Erythroblast (primary cell): ENCODE measurements at regions not wholly inside any gene's neighbourhood (a gene's known extent, or its start where the extent isn't known, plus 50 kb on each side); places are given as distances from the start of the nearest gene placed in this dataset.
"Not testable (repeated sequence)": the region's sequence is repeated elsewhere in the genome, so short reads cannot be mapped to it uniquely, and the experiment has no call there.

Source experiments
- DNase-seq, 2 experiments: peaks; one replicate each; lab custom pipeline; 2025; lab: John Stamatoyannopoulos, UW
- GATA1 ChIP-seq: IDR thresholded peaks from 2 replicates; pipeline ENCODE4 v1.6.1; 2011; ENCODE audit warnings: low read depth, mild to moderate bottlenecking, control low read depth, low read length, moderate library complexity
- POLR2A ChIP-seq: IDR thresholded peaks from 2 replicates; pipeline ENCODE4 v1.6.1; 2011; ENCODE audit warnings: mild to moderate bottlenecking, low read length

DNA sequence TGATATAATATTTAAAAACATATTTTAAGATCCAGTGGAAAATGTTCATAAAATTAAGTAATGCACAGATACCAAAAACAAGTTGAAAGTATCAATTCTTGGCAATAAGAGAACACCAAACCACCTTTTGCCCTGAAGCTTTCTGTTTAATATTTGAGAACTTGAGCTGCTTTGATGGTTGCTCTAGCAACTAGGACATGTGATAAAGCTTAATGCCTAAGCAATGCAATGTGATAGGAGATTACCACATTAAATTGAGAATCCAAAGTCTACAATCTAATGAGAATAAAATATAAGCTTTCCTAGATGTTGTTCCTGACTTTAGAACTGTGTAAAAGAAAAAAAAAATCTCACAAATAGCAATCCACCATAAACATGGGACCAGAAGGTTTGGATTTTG, 1367.5 kb upstream of the PCDH9 start:
- no peak for DNase-seq
- TF ChIP-seq GATA1 (no peak), POLR2A (no peak)

DNA sequence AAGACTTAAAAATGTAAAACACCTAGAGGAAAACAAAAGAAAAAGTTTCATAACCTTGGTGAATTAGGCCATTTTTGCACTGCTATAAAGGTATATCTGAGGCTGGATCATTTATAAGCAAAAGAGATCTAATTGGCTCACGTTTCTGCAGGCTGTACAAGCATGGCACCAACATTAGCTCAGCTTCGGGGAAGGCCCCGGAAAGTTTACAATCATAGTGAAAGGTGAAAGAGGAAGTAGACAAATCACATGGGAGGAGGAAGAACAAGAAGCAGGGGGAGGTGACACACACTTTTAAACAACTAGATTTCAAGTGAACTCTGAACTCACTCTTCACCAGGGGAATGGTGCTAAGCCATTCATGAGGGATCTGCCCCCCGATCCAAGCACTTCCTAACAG, 1358.5 kb upstream of the PCDH9 start:
- no peak for DNase-seq
- TF ChIP-seq GATA1: no peak
- no peak for TF ChIP-seq POLR2A

GRCh38 chr13:68584776-68585175, 1354.6 kb upstream of the PCDH9 start:
- no peak for TF ChIP-seq POLR2A
- no peak for TF ChIP-seq GATA1
- DNase-seq: no peak

DNA sequence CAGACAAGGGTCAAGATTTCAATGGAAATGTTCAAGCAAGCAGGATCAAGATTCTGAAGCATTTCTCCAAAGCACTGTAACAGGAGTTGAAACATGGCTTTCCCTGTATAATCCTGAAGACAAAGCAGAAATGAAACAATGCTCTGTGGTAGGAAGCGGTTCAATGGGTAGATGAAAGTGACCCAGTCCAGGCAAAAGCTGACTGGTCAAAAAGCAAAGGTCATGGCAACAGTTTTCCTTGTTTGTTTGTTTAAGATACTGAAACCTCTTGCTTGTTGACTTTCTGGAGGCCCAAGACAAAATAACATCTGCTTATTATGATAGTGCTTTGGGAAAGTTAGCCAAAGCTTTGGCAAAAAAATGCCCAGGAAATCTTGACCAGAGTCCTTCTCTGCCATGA, 1343.9 kb upstream of the PCDH9 start:
- DNase-seq: no peak
- TF ChIP-seq GATA1 (no peak), POLR2A (no peak)

- TF ChIP-seq GATA1 (no peak), POLR2A (no peak)
- DNase-seq: no peak
Measured at GRCh38 chr13:68551701-68552522, 1321.8 kb upstream of the PCDH9 start.

GRCh38 chr13:68550330-68550729, 1320.2 kb upstream of the PCDH9 start:
- DNase-seq: no peak
- TF ChIP-seq POLR2A: no peak
- no peak for TF ChIP-seq GATA1

GRCh38 chr13:68540244-68540643, 1310.1 kb upstream of the PCDH9 start:
- no peak for TF ChIP-seq GATA1
- TF ChIP-seq POLR2A: no peak
- no peak for DNase-seq

- TF ChIP-seq POLR2A (no peak), GATA1 (no peak)
- DNase-seq: no peak
Measured at GRCh38 chr13:68535329-68535728, 1305.2 kb upstream of the PCDH9 start.

GRCh38 chr13:68527167-68527566, 1297.0 kb upstream of the PCDH9 start:
- not testable (repeated sequence) for DNase-seq

GRCh38 chr13:68523838-68524424, 1293.8 kb upstream of the PCDH9 start:
- TF ChIP-seq GATA1 (no peak), POLR2A (no peak)
- no peak for DNase-seq

- DNase-seq: no peak
- TF ChIP-seq GATA1: no peak
- TF ChIP-seq POLR2A: no peak
Measured at GRCh38 chr13:68522184-68522583, 1292.0 kb upstream of the PCDH9 start.

DNA sequence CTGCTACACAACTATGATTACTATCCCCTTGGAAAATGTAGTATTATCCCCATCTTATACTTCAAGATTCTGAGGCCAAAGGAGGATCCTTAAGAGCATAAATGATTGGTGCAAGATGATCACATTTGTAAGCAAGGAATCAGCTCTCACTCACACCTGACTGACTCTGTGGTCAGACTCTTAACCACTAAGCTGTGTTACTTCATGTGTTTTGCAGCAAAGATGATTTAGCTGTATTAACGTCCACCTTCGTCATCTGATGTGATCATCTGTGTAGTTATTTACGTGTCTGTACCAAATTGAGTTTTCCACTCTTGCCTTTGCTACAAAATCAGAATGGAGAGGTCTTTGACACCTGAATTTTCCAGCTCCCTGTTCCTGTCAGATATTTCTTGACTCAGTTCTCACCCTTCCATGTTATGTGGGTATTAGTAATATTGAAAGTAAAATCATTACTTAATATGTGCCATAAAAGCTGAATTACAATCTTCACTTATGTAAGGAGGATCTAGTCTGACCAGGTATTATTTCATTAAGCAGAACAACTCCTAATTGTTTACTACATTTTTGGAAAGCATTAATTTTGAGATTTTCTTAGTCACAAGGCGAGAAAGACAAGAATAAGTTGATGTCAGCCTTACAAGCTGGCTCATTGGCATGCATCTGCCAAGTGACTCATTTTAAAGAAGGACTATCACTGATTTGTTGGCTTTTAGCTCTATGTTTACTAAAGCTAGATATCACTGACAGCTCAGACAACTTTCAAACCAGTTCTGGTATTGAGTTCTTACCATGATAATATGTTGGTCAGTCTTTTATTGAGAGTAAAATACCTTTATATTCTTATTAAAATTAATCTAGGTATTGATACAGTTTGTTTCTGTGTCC, 1279.8 kb upstream of the PCDH9 start:
- no peak for TF ChIP-seq GATA1
- TF ChIP-seq POLR2A: no peak
- no peak for DNase-seq

DNA sequence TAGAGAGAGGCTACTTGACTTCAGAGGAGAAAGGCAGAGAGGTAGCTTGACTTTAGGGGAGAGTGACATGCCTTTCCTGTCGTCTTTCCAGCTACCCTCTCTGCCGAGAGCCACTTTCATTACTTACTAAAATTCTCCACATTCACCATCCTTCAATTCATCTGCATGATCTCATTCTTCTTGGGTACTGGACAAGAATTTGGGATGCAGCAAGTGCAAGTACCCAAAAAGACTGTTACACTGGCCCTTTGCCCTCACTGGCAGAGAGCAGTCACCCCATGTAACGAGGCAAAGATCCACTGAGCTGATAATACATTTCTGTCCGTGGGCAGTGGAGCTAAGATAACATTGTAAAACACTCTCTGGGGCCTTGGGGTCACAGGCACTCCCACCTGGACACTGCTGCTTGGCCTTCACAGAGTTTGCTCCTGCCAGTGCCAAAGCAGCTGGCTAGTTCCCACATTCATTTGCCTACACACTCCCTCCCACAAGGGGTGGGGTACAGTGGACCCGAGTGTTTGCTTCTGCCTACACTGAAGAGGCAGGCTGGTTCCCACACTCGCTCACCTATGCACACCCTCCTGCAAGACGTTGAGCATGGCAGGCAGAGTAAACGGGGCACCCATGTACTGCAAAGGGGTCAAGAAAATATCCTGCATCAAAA, 1276.9 kb upstream of the PCDH9 start:
- no peak for DNase-seq
- TF ChIP-seq POLR2A: no peak
- no peak for TF ChIP-seq GATA1

GRCh38 chr13:68490594-68490993, 1260.5 kb upstream of the PCDH9 start:
- DNase-seq: no peak
- no peak for TF ChIP-seq POLR2A
- no peak for TF ChIP-seq GATA1
